H1 (cell line): ENCODE measurements at regions not wholly inside any gene's neighbourhood (a gene's known extent, or its start where the extent isn't known, plus 50 kb on each side); places are given as distances from the start of the nearest gene placed in this dataset.

Experiments used
- CTCF ChIA-PET: fragments of 300-600 bp; sonication (Branson Sonifier 250); formaldehyde crosslinking; loops from one replicate; lab custom pipeline; 2021; ENCODE audit not compliant: partially characterized antibody; lab: Charles Lee
- POLR2A ChIA-PET: fragments of 300-600 bp; sonication (Branson Sonifier 250); formaldehyde crosslinking; loops from one replicate; lab custom pipeline; 2021; ENCODE audit warnings: inconsistent platforms; ENCODE audit not compliant: partially characterized antibody; lab: Charles Lee
- DNase-seq, 2 experiments: peaks; one replicate each; pipeline versions ENCODE4 v3.0.0 to v3.0.0-alpha.2; 2010 to 2022; ENCODE audit warnings: low spot score in 2 of 2, low read depth in 1 of 2, mixed read lengths in 1 of 2
- FAIRE-seq: peaks from 2 replicates; lab custom pipeline; 2011; peaks lifted over from hg19 to GRCh38; lab: Jason Lieb, UNC
- H2AFZ ChIP-seq: 2 replicates; pipeline ENCODE4 v1.8.1; 2012; ENCODE audit warnings: low read length, inconsistent platforms
- H2AK5ac ChIP-seq: 2 replicates; pipeline ENCODE4 v1.6.1; 2013; ENCODE audit warnings: low read depth, low read length
- H2BK120ac ChIP-seq: replicated peaks from 2 replicates; pipeline ENCODE3; 2013; ENCODE audit warnings: low read depth, low read length, inconsistent platforms
- H2BK12ac ChIP-seq: 2 replicates; pipeline ENCODE4 v1.6.1; 2013; ENCODE audit warnings: low read depth, low read length
- H2BK15ac ChIP-seq: 2 replicates; pipeline ENCODE4 v1.6.1; 2013; ENCODE audit warnings: low read length
- H2BK20ac ChIP-seq: 2 replicates; pipeline ENCODE4 v1.6.1; 2013; ENCODE audit warnings: low read length
- H2BK5ac ChIP-seq: 2 replicates; pipeline ENCODE4 v1.6.1; 2013; ENCODE audit warnings: low read depth, low read length
- H3K14ac ChIP-seq: 2 replicates; pipeline ENCODE4 v1.6.1; 2013; ENCODE audit warnings: inconsistent platforms; ENCODE audit not compliant: insufficient read length
- H3K18ac ChIP-seq: 2 replicates; pipeline ENCODE4 v1.6.1; 2013; ENCODE audit warnings: low read length; ENCODE audit errors: extremely low read depth
- H3K23ac ChIP-seq: 2 replicates; pipeline ENCODE4 v1.6.1; 2013; ENCODE audit warnings: inconsistent platforms; ENCODE audit not compliant: insufficient read length
- H3K23me2 ChIP-seq: 2 replicates; pipeline ENCODE4 v1.6.1; 2013; ENCODE audit warnings: low read depth, low read length
- H3K27ac ChIP-seq: 2 replicates; pipeline ENCODE4 v1.6.1; 2011; ENCODE audit warnings: low read depth, low read length, inconsistent platforms
- H3K27me3 ChIP-seq, 4 experiments: replicated peaks in 1 of 4; 1 replicate in 1 of 4; 2 replicates in 3 of 4; pipeline versions ENCODE4 v1.6.1 to v1.8.1; 2011 to 2013; ENCODE audit warnings: low read length in 3 of 4, mild to moderate bottlenecking in 3 of 4, inconsistent platforms in 2 of 4, mixed read lengths in 2 of 4, moderate library complexity in 1 of 4; ENCODE audit not compliant: control insufficient read depth in 3 of 4, insufficient read depth in 3 of 4; ENCODE audit errors: extremely low read depth in 1 of 4
- H3K36me3 ChIP-seq, 4 experiments: 2 replicates each; pipeline versions ENCODE4 v1.6.1 to v1.8.1; 2011 to 2013; ENCODE audit warnings: mild to moderate bottlenecking in 4 of 4, low read length in 3 of 4, moderate library complexity in 2 of 4, control low read depth in 1 of 4, inconsistent platforms in 1 of 4; ENCODE audit not compliant: insufficient read depth in 4 of 4, control insufficient read depth in 2 of 4
- H3K4ac ChIP-seq: replicated peaks from 2 replicates; pipeline ENCODE3; 2013; ENCODE audit warnings: low read length, low read depth, mixed read lengths, inconsistent platforms; ENCODE audit not compliant: insufficient read length
- H3K4me1 ChIP-seq, 4 experiments: replicated peaks in 1 of 4; 1 replicate in 1 of 4; 2 replicates in 3 of 4; pipeline versions ENCODE4 v1.6.1 to v1.8.1; 2011 to 2013; ENCODE audit warnings: low read length in 3 of 4, inconsistent platforms in 2 of 4, mixed read lengths in 1 of 4; ENCODE audit not compliant: insufficient read depth in 4 of 4, control insufficient read depth in 3 of 4
- H3K4me2 ChIP-seq, 2 experiments: 2 replicates each; pipeline versions ENCODE4 v1.6.1 to v1.8.1; 2011 to 2013; ENCODE audit warnings: low read depth in 2 of 2, low read length in 2 of 2, control low read depth in 1 of 2, inconsistent platforms in 1 of 2, mild to moderate bottlenecking in 1 of 2; ENCODE audit not compliant: insufficient read depth in 1 of 2
- H3K4me3 ChIP-seq, 4 experiments: fragments of 200-600, 300-600 bp in 1 of 4; sonication (generic), shearing (Covaris generic), sonication (Bioruptor Twin) in 1 of 4; 2 replicates each; pipeline versions ENCODE4 v1.5.1 to v1.8.1; 2011 to 2016; ENCODE audit warnings: low read length in 4 of 4, low read depth in 3 of 4, control low read depth in 2 of 4, inconsistent platforms in 2 of 4, mild to moderate bottlenecking in 2 of 4, mixed read lengths in 1 of 4, moderate library complexity in 1 of 4; ENCODE audit not compliant: insufficient read depth in 2 of 4; ENCODE audit errors: extremely low read depth in 1 of 4
- H3K56ac ChIP-seq: replicated peaks from 2 replicates; pipeline ENCODE3; 2013; ENCODE audit warnings: low read depth, mild to moderate bottlenecking, mixed read lengths, low read length, inconsistent platforms; ENCODE audit not compliant: insufficient read length
- H3K79me1 ChIP-seq: 2 replicates; pipeline ENCODE4 v1.6.1; 2013; ENCODE audit warnings: low read depth, low read length, control low read depth
- H3K79me2 ChIP-seq, 2 experiments: 2 replicates each; pipeline versions ENCODE4 v1.6.1 to v1.8.1; 2012 to 2013; ENCODE audit warnings: low read length in 2 of 2, mild to moderate bottlenecking in 2 of 2, inconsistent platforms in 1 of 2; ENCODE audit not compliant: insufficient read depth in 2 of 2, control insufficient read depth in 1 of 2
- H3K9ac ChIP-seq, 4 experiments: replicated peaks in 1 of 4; 1 replicate in 1 of 4; 2 replicates in 3 of 4; pipeline versions ENCODE4 v1.6.1 to v1.8.1; 2011 to 2013; ENCODE audit warnings: low read depth in 3 of 4, low read length in 3 of 4, control low read depth in 2 of 4, mild to moderate bottlenecking in 2 of 4, moderate library complexity in 2 of 4, inconsistent platforms in 1 of 4; ENCODE audit errors: extremely low read depth in 1 of 4
- H3K9me3 ChIP-seq, 2 experiments: 2 replicates each; pipeline versions ENCODE4 v1.6.1 to v1.8.1; 2012 to 2013; ENCODE audit warnings: mild to moderate bottlenecking in 2 of 2, moderate library complexity in 2 of 2, control low read depth in 1 of 2, inconsistent platforms in 1 of 2, low read depth in 1 of 2, low read length in 1 of 2, mixed read lengths in 1 of 2; ENCODE audit not compliant: insufficient read depth in 2 of 2
- H4K20me1 ChIP-seq, 2 experiments: replicated peaks in 1 of 2; 2 replicates each; pipeline versions ENCODE3 to v1.8.1; 2011 to 2013; ENCODE audit warnings: inconsistent platforms in 2 of 2, low read length in 2 of 2, mild to moderate bottlenecking in 1 of 2; ENCODE audit not compliant: insufficient read depth in 2 of 2, control insufficient read depth in 1 of 2
- H4K5ac ChIP-seq: 2 replicates; pipeline ENCODE4 v1.6.1; 2013; ENCODE audit warnings: low read length, low read depth, mixed read lengths, inconsistent platforms; ENCODE audit not compliant: insufficient read length
- H4K8ac ChIP-seq: 2 replicates; pipeline ENCODE4 v1.8.0; 2013; ENCODE audit warnings: mild to moderate bottlenecking, moderate library complexity, low read length, inconsistent platforms; ENCODE audit not compliant: insufficient read depth; ENCODE audit errors: extremely low read depth
- H4K91ac ChIP-seq: replicated peaks from 2 replicates; pipeline ENCODE3; 2013; ENCODE audit warnings: low read length, mixed read lengths, inconsistent platforms; ENCODE audit not compliant: insufficient read length
- ASH2L ChIP-seq: fragments of 200-600, 300-600 bp; sonication (generic); IDR thresholded peaks from one replicate; pipeline ENCODE4 v1.7.1; 2017; ENCODE audit warnings: low read length
- CTCF ChIP-seq, 3 experiments: IDR thresholded peaks; 1 replicate in 2 of 3; 2 replicates in 1 of 3; pipeline versions ENCODE4 v1.5.1 to v1.6.1; 2011; ENCODE audit warnings: low read length in 3 of 3, mild to moderate bottlenecking in 3 of 3, inconsistent platforms in 2 of 3, low read depth in 1 of 3, moderate library complexity in 1 of 3; ENCODE audit not compliant: insufficient read depth in 1 of 3; ENCODE audit errors: control extremely low read depth in 1 of 3
- GTF2F1 ChIP-seq: IDR thresholded peaks from 2 replicates; pipeline ENCODE4 v1.6.1; 2012; ENCODE audit warnings: low read depth, low read length, improper control_type of control experiment, borderline replicate concordance
- JUND ChIP-seq: IDR thresholded peaks from 2 replicates; pipeline ENCODE4 v1.6.1; 2011; ENCODE audit warnings: mild to moderate bottlenecking, improper control_type of control experiment, low read length
- NANOG ChIP-seq: IDR thresholded peaks from 2 replicates; pipeline ENCODE4 v1.6.1; 2011; ENCODE audit warnings: low read length, low read depth, mild to moderate bottlenecking, inconsistent platforms; ENCODE audit not compliant: insufficient read depth, poor library complexity, severe bottlenecking
- POU5F1 ChIP-seq: IDR thresholded peaks from 2 replicates; pipeline ENCODE4 v1.6.1; 2011; ENCODE audit warnings: low read depth, mild to moderate bottlenecking, low read length, moderate library complexity
- RFX5 ChIP-seq: IDR thresholded peaks from 2 replicates; pipeline ENCODE4 v1.6.1; 2011; ENCODE audit warnings: low read depth, low read length, improper control_type of control experiment, borderline replicate concordance
- SAP30 ChIP-seq: fragments of 300-600 bp; sonication (generic); IDR thresholded peaks from 2 replicates; pipeline ENCODE4 v1.7.1; 2012; ENCODE audit warnings: low read length, moderate library complexity, mild to moderate bottlenecking, inconsistent platforms; ENCODE audit not compliant: insufficient read depth, insufficient replicate concordance
- SRF ChIP-seq: IDR thresholded peaks from 2 replicates; pipeline ENCODE4 v1.6.1; 2011; ENCODE audit warnings: mild to moderate bottlenecking, low read depth, low read length, moderate library complexity
- TBP ChIP-seq: IDR thresholded peaks from 2 replicates; pipeline ENCODE4 v1.6.1; 2011; ENCODE audit warnings: low read depth, low read length, improper control_type of control experiment
- TEAD4 ChIP-seq: IDR thresholded peaks from 2 replicates; pipeline ENCODE4 v1.6.1; 2012; ENCODE audit warnings: low read depth, low read length, inconsistent platforms, mixed read lengths
- YY1 ChIP-seq: IDR thresholded peaks from 2 replicates; pipeline ENCODE4 v1.6.1; 2011; ENCODE audit warnings: low read depth, mild to moderate bottlenecking, low read length
- WGBS, 2 experiments: shearing (Covaris generic) in 1 of 2; methylation state at CpG; one replicate each; pipeline versions ENCODE4 v1.1.6 to v1.1.7; 2013 to 2015; ENCODE audit warnings: low lambda C conversion rate in 2 of 2, mixed read lengths in 2 of 2, inconsistent platforms in 1 of 2, low coverage in 1 of 2, missing lambda C conversion rate in 1 of 2; ENCODE audit not compliant: insufficient replicate concordance in 2 of 2, insufficient coverage in 1 of 2, insufficient read length in 1 of 2; ENCODE audit errors: extremely low coverage in 1 of 2, missing lambda C conversion rate in 1 of 2; 5-methylcytosine and 5-hydroxymethylcytosine counted together

- Histone ChIP-seq H2AFZ (no peak overlapping the region), H3K4me3 (no peak overlapping the region), H3K23ac (no peak overlapping the region), H3K79me2 (no peaks in the 10 kb centered on the region), H3K14ac (no peak overlapping the region), H4K5ac (no peak overlapping the region), H2BK120ac (no peak overlapping the region), H3K9ac (no peak overlapping the region), H3K23me2 (no peaks in the 10 kb centered on the region), H2BK20ac (no peak overlapping the region), H2BK12ac (no peak overlapping the region), H3K4me2 (no peak overlapping the region), H3K18ac (no peak overlapping the region), H3K27me3 (no peaks in the 10 kb centered on the region), H3K9me3 (no peaks in the 10 kb centered on the region), H3K27ac (no peak overlapping the region), H3K56ac (no peak overlapping the region), H3K36me3 (no peaks in the 10 kb centered on the region), H4K91ac (no peak overlapping the region), H3K79me1 (no peaks in the 10 kb centered on the region), H2BK15ac (no peak overlapping the region), H3K4me1 (no peaks in the 10 kb centered on the region), H4K20me1 (no peaks in the 10 kb centered on the region), H2AK5ac (no peak overlapping the region), H3K4ac (no peak overlapping the region), H2BK5ac (no peak overlapping the region), H4K8ac (no peak overlapping the region)
- CTCF ChIA-PET: no interaction called here
- DNase-seq (no peak), FAIRE-seq (no peak)
- POLR2A ChIA-PET: no interaction called here
- 83% methylated on average over 3 of the region's 3 CpGs; no CpG with 5 or more reads in 1 of the 2 experiments for WGBS, 2 experiments
- TF ChIP-seq POU5F1 (no peak), TEAD4 (no peak), ASH2L (no peak), CTCF (IDR thresholded peaks at IDR 0.05; ENCODE audit: control extremely low read depth in 1 of 3, insufficient read depth in 1 of 3, low read depth in 1 of 3, low read length in 3 of 3) (no peak), RFX5 (no peak), YY1 (no peak), TBP (no peak), JUND (no peak), SAP30 (no peak), GTF2F1 (no peak), NANOG (no peak), SRF (no peak)
Measured at GRCh38 chr16:48459167-48459566, 74.0 kb upstream of the SIAH1 start.
